Panc1 (cell line): ENCODE measurements at regions not wholly inside any gene's neighbourhood (a gene's known extent, or its start where the extent isn't known, plus 50 kb on each side); places are given as distances from the start of the nearest gene placed in this dataset.

Source experiments
- ATAC-seq: fragments of 200-7000 bp; cut with Tn5 transposase; 2 replicates; pipeline ENCODE4 v1.9.1; 2020; ENCODE audit warnings: mild to moderate bottlenecking, moderate library complexity
- BruUV-seq: library from RNA; stranded (reverse); fragments of 400-500 nt; replicated peaks from 2 replicates; lab custom pipeline; 2021; lab: Mats Ljungman, UMichigan
- CTCF ChIA-PET: fragments of 300-600 bp; sonication (Branson Sonifier 250); formaldehyde crosslinking; loops from one replicate; lab custom pipeline; 2022; ENCODE audit warnings: antibody characterized with exemption; lab: Charles Lee
- POLR2A ChIA-PET: fragments of 300-600 bp; sonication (Branson Sonifier 250); formaldehyde crosslinking; loops from one replicate; lab custom pipeline; 2022; ENCODE audit warnings: antibody characterized with exemption; lab: Charles Lee
- DNase-seq: peaks from one replicate; pipeline ENCODE4 v3.0.0-alpha.2; 2010; ENCODE audit warnings: low read depth, low spot score
- H3K27ac ChIP-seq: 2 replicates; pipeline ENCODE4 v1.5.1; 2011; ENCODE audit warnings: mild to moderate bottlenecking, low read length, inconsistent platforms
- H3K27me3 ChIP-seq: fragments of 200-500 bp; sonication (Bioruptor generic); 2 replicates; pipeline ENCODE4 v1.6.0; 2014; ENCODE audit warnings: low read length, inconsistent platforms; ENCODE audit not compliant: control insufficient read depth, insufficient read depth
- H3K36me3 ChIP-seq: fragments of 200-500 bp; sonication (Bioruptor generic); 2 replicates; pipeline ENCODE4 v1.5.1; 2014; ENCODE audit warnings: inconsistent platforms, mild to moderate bottlenecking, low read length, moderate library complexity; ENCODE audit not compliant: control insufficient read depth, insufficient read depth
- H3K4me1 ChIP-seq: 2 replicates; pipeline ENCODE4 v1.5.1; 2011; ENCODE audit warnings: inconsistent platforms, mild to moderate bottlenecking, low read length, moderate library complexity; ENCODE audit not compliant: control insufficient read depth, insufficient read depth
- H3K4me3 ChIP-seq, 2 experiments: 2 replicates each; pipeline ENCODE4 v1.5.1; 2011 to 2012; ENCODE audit warnings: low read depth in 2 of 2, low read length in 2 of 2, mild to moderate bottlenecking in 2 of 2, inconsistent platforms in 1 of 2, moderate library complexity in 1 of 2
- H3K9me3 ChIP-seq: fragments of 200-500 bp; sonication (Bioruptor generic); 2 replicates; pipeline ENCODE4 v1.5.1; 2014; ENCODE audit warnings: low read depth, mild to moderate bottlenecking, inconsistent platforms, low read length, moderate library complexity; ENCODE audit not compliant: control insufficient read depth, insufficient read depth
- CTCF ChIP-seq: fragments of 450-650 bp; IDR thresholded peaks from 2 replicates; pipeline ENCODE4 v1.5.1; 2017; ENCODE audit warnings: mild to moderate bottlenecking
- POLR2AphosphoS5 ChIP-seq: IDR thresholded peaks from 2 replicates; pipeline ENCODE4 v1.6.1; 2012; ENCODE audit warnings: mild to moderate bottlenecking, low read depth, low read length, moderate library complexity
- SIN3A ChIP-seq: IDR thresholded peaks from 2 replicates; pipeline ENCODE4 v1.6.1; 2012; ENCODE audit warnings: low read depth, mild to moderate bottlenecking, low read length, moderate library complexity, borderline replicate concordance; ENCODE audit not compliant: insufficient read depth
- TCF7L2 ChIP-seq: IDR thresholded peaks from 2 replicates; pipeline ENCODE4 v1.6.1; 2011; ENCODE audit warnings: mild to moderate bottlenecking, low read depth, low read length, inconsistent platforms
- in situ Hi-C: cut with HindIII; loops from 2 replicates; pipeline ENCODE4 v1.10.0; 2016; ENCODE audit warnings: low sequenced_read_pairs, low pct_unique_long_range_greater_than_20kb
- intact Hi-C: fragments of 100-400 bp; cut with micrococcal nuclease; formaldehyde crosslinking; loops from one replicate; pipeline ENCODE4 v1.10.0; 2022; ENCODE audit not compliant: unreplicated experiment
- TF ChIP-seq, protein P1 (sequence below), 2 experiments: IDR thresholded peaks; 2 replicates each; pipeline ENCODE4 v1.6.1; 2011 to 2012; ENCODE audit warnings: low read depth in 2 of 2, control low read depth in 1 of 2, low read length in 1 of 2, mild to moderate bottlenecking in 1 of 2, moderate library complexity in 1 of 2; ENCODE audit not compliant: insufficient read depth in 1 of 2

DNA sequence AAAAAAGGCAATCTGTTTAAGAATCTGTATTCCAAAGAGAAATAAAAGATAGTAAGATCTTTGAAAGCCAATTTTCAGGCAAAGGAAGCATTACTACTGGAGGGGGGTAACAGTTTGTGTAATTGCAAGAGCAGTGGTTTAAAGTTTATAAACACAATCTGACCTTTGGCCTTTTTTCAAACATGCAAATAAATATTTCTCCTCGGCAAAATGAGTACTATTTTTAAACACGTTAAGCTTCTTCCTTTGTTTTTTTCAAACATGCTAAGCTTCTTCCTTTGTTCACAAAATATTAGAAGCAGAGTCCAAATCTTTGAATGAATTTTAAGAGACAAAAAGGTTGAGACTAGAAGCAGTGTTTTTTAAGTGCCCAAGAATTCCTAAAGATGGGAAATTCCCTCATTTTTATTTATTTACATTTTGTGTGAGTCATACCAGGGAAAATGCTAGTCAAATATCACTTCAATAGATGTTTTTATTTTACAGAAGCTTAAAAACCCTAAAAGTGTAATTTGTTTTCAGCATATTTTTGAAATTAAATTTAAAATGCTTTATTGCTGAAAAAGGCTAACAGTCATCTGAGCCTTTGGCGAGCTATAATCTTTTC lies 229.3 kb downstream of the GPR37 start:
- H3K9me3 ChIP-seq, result no peaks in the 10 kb centered on the region
- TF ChIP-seq POLR2AphosphoS5 (no peak), CTCF (no peak), TCF7L2 (no peak), SIN3A (no peak)
- TF ChIP-seq, protein P1, sequence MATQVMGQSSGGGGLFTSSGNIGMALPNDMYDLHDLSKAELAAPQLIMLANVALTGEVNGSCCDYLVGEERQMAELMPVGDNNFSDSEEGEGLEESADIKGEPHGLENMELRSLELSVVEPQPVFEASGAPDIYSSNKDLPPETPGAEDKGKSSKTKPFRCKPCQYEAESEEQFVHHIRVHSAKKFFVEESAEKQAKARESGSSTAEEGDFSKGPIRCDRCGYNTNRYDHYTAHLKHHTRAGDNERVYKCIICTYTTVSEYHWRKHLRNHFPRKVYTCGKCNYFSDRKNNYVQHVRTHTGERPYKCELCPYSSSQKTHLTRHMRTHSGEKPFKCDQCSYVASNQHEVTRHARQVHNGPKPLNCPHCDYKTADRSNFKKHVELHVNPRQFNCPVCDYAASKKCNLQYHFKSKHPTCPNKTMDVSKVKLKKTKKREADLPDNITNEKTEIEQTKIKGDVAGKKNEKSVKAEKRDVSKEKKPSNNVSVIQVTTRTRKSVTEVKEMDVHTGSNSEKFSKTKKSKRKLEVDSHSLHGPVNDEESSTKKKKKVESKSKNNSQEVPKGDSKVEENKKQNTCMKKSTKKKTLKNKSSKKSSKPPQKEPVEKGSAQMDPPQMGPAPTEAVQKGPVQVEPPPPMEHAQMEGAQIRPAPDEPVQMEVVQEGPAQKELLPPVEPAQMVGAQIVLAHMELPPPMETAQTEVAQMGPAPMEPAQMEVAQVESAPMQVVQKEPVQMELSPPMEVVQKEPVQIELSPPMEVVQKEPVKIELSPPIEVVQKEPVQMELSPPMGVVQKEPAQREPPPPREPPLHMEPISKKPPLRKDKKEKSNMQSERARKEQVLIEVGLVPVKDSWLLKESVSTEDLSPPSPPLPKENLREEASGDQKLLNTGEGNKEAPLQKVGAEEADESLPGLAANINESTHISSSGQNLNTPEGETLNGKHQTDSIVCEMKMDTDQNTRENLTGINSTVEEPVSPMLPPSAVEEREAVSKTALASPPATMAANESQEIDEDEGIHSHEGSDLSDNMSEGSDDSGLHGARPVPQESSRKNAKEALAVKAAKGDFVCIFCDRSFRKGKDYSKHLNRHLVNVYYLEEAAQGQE (IDR thresholded peaks at IDR 0.05; ENCODE audit: insufficient read depth in 1 of 2, low read depth in 2 of 2, low read length in 1 of 2), result no peak
- POLR2A ChIA-PET, result no interaction called here
- no peaks in the 10 kb centered on the region for H3K36me3 ChIP-seq
- ATAC-seq, result no peak
- H3K27me3 ChIP-seq, result no peaks in the 10 kb centered on the region
- CTCF ChIA-PET, result no interaction called here
- BruUV-seq, result no TSS peak
- no peak overlapping the region for H3K27ac ChIP-seq
- no peak overlapping the region for H3K4me3 ChIP-seq
- no peak for DNase-seq
- H3K4me1 ChIP-seq, result no peaks in the 10 kb centered on the region
- in situ Hi-C loops (no loop called here), intact Hi-C loops (no loop called here)

- no peak for ATAC-seq
- H3K36me3 ChIP-seq, result no peaks in the 10 kb centered on the region
- no peaks in the 10 kb centered on the region for H3K27me3 ChIP-seq
- H3K9me3 ChIP-seq, result no peaks in the 10 kb centered on the region
- ChIA-PET CTCF (no interaction called here), POLR2A (no interaction called here)
- H3K4me1 ChIP-seq, result no peaks in the 10 kb centered on the region
- H3K27ac ChIP-seq, result no peak overlapping the region
- BruUV-seq, result no TSS peak
- intact Hi-C loops (no loop called here), in situ Hi-C loops (no loop called here)
- TF ChIP-seq CTCF (no peak), POLR2AphosphoS5 (no peak), SIN3A (no peak), TCF7L2 (no peak)
- TF ChIP-seq, protein P1 (IDR thresholded peaks at IDR 0.05; ENCODE audit: insufficient read depth in 1 of 2, low read depth in 2 of 2, low read length in 1 of 2), result no peak
- DNase-seq, result no peak
- no peak overlapping the region for H3K4me3 ChIP-seq
Measured at GRCh38 chr7:124532166-124532565, 233.4 kb downstream of the GPR37 start.
